Astrocyte (in vitro differentiated cells and primary cell): ENCODE measurements at regions not wholly inside any gene's neighbourhood (a gene's known extent, or its start where the extent isn't known, plus 50 kb on each side); places are given as distances from the start of the nearest gene placed in this dataset.

ENCODE experiments used
- DNase-seq: peaks from one replicate; pipeline ENCODE4 v3.0.0-alpha.2; 2010; ENCODE audit warnings: low read depth
- FAIRE-seq: peaks from 2 replicates; lab custom pipeline; 2011; peaks lifted over from hg19 to GRCh38; lab: Jason Lieb, UNC
- H2AFZ ChIP-seq: 2 replicates; pipeline ENCODE4 v1.6.0; 2012; ENCODE audit warnings: low read depth, low read length, inconsistent platforms
- H3K27ac ChIP-seq: 2 replicates; pipeline ENCODE4 v1.5.1; 2011; ENCODE audit warnings: low read depth, low read length, inconsistent platforms
- H3K27me3 ChIP-seq: 2 replicates; pipeline ENCODE4 v1.6.0; 2011; ENCODE audit warnings: low read length, inconsistent platforms; ENCODE audit not compliant: insufficient read depth
- H3K36me3 ChIP-seq: 2 replicates; pipeline ENCODE4 v1.5.1; 2011; ENCODE audit warnings: low read length, inconsistent platforms; ENCODE audit not compliant: insufficient read depth
- H3K4me1 ChIP-seq: 2 replicates; pipeline ENCODE4 v1.5.1; 2011; ENCODE audit warnings: low read length, inconsistent platforms; ENCODE audit not compliant: insufficient read depth
- H3K4me2 ChIP-seq: 2 replicates; pipeline ENCODE4 v1.6.0; 2012; ENCODE audit warnings: low read length, inconsistent platforms
- H3K4me3 ChIP-seq: 2 replicates; pipeline ENCODE4 v1.5.1; 2011; ENCODE audit warnings: low read depth, mild to moderate bottlenecking, low read length, inconsistent platforms; ENCODE audit not compliant: insufficient read depth
- H3K79me2 ChIP-seq: 2 replicates; pipeline ENCODE4 v1.6.0; 2012; ENCODE audit warnings: mild to moderate bottlenecking, low read length, inconsistent platforms; ENCODE audit not compliant: insufficient read depth
- H3K9ac ChIP-seq: 2 replicates; pipeline ENCODE4 v1.6.0; 2012; ENCODE audit warnings: mild to moderate bottlenecking, low read length, inconsistent platforms
- H3K9me3 ChIP-seq: 2 replicates; pipeline ENCODE4 v1.5.1; 2012; ENCODE audit warnings: low read depth, mild to moderate bottlenecking, low read length, inconsistent platforms; ENCODE audit not compliant: insufficient read depth
- H4K20me1 ChIP-seq: 2 replicates; pipeline ENCODE4 v1.6.0; 2012; ENCODE audit warnings: low read length, inconsistent platforms; ENCODE audit not compliant: insufficient read depth
- H3K27ac Mint-ChIP-seq: one replicate; pipeline ENCODE4 v1.8.0; 2021; ENCODE audit warnings: mild to moderate bottlenecking, mixed read lengths; ENCODE audit not compliant: unreplicated experiment
- H3K27me3 Mint-ChIP-seq: one replicate; pipeline ENCODE4 v1.8.0; 2021; ENCODE audit warnings: low read depth, mixed read lengths; ENCODE audit not compliant: unreplicated experiment
- H3K36me3 Mint-ChIP-seq: one replicate; pipeline ENCODE4 v1.8.0; 2021; ENCODE audit warnings: low read depth, mixed read lengths; ENCODE audit not compliant: unreplicated experiment
- H3K4me1 Mint-ChIP-seq: one replicate; pipeline ENCODE4 v1.8.0; 2021; ENCODE audit warnings: low read depth, mixed read lengths; ENCODE audit not compliant: unreplicated experiment
- H3K4me3 Mint-ChIP-seq: one replicate; pipeline ENCODE4 v1.8.0; 2021; ENCODE audit warnings: mild to moderate bottlenecking, moderate library complexity, mixed read lengths; ENCODE audit not compliant: unreplicated experiment
- H3K9me3 Mint-ChIP-seq: one replicate; pipeline ENCODE4 v1.8.0; 2021; ENCODE audit warnings: mild to moderate bottlenecking, mixed read lengths; ENCODE audit not compliant: unreplicated experiment
- EZH2 ChIP-seq: IDR thresholded peaks from 2 replicates; pipeline ENCODE4 v1.6.1; 2012; ENCODE audit warnings: mild to moderate bottlenecking, low read length, inconsistent platforms; ENCODE audit not compliant: insufficient read depth
- TF ChIP-seq, protein P1 (sequence below): IDR thresholded peaks from 2 replicates; pipeline ENCODE4 v1.5.1; 2011; ENCODE audit warnings: low read depth, mild to moderate bottlenecking, inconsistent platforms, low read length, moderate library complexity; ENCODE audit not compliant: insufficient read depth

DNA sequence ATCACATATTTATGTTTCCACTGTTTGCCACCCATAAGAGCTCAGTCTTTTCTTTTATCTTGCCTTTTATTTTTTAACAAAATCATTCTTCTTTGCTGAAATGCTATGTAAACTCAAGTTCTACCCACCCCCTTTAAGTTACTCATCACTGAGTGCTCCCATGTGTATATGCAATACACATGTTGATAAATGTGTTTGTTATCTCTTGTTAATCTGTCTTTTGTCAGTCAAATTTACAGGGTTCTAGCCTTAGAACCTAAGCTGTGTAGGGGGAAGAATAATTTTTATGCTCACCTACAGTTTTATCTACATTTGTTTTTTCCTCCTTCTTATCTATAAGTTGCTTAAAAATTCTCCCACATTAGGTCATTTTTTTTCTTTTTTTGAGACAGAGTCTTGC is 1195.9 kb downstream of the ROBO2 start:
- H3K4me3 ChIP-seq: no peak overlapping the region
- H4K20me1 ChIP-seq: no peaks in the 10 kb centered on the region
- no peak for DNase-seq
- H3K36me3 ChIP-seq: no peaks in the 10 kb centered on the region
- TF ChIP-seq, protein P1, sequence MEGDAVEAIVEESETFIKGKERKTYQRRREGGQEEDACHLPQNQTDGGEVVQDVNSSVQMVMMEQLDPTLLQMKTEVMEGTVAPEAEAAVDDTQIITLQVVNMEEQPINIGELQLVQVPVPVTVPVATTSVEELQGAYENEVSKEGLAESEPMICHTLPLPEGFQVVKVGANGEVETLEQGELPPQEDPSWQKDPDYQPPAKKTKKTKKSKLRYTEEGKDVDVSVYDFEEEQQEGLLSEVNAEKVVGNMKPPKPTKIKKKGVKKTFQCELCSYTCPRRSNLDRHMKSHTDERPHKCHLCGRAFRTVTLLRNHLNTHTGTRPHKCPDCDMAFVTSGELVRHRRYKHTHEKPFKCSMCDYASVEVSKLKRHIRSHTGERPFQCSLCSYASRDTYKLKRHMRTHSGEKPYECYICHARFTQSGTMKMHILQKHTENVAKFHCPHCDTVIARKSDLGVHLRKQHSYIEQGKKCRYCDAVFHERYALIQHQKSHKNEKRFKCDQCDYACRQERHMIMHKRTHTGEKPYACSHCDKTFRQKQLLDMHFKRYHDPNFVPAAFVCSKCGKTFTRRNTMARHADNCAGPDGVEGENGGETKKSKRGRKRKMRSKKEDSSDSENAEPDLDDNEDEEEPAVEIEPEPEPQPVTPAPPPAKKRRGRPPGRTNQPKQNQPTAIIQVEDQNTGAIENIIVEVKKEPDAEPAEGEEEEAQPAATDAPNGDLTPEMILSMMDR: no peak
- TF ChIP-seq EZH2: no peak
- no peaks in the 10 kb centered on the region for H3K4me1 ChIP-seq
- no peak overlapping the region for H3K27ac ChIP-seq
- peaks cover 7% of the 10 kb centered on the region for H3K4me1 Mint-ChIP-seq
- no peak overlapping the region for H3K4me3 Mint-ChIP-seq
- no peaks in the 10 kb centered on the region for H3K79me2 ChIP-seq
- no peaks in the 10 kb centered on the region for H3K27me3 ChIP-seq
- no peaks in the 10 kb centered on the region for H3K9me3 ChIP-seq
- H3K9me3 Mint-ChIP-seq: peaks cover 2% of the 10 kb centered on the region
- no peak overlapping the region for H3K9ac ChIP-seq
- no peaks in the 10 kb centered on the region for H3K36me3 Mint-ChIP-seq
- H3K27ac Mint-ChIP-seq: no peak overlapping the region
- H3K27me3 Mint-ChIP-seq: no peaks in the 10 kb centered on the region
- no peak overlapping the region for H2AFZ ChIP-seq
- no peak for FAIRE-seq
- H3K4me2 ChIP-seq: no peak overlapping the region

DNA sequence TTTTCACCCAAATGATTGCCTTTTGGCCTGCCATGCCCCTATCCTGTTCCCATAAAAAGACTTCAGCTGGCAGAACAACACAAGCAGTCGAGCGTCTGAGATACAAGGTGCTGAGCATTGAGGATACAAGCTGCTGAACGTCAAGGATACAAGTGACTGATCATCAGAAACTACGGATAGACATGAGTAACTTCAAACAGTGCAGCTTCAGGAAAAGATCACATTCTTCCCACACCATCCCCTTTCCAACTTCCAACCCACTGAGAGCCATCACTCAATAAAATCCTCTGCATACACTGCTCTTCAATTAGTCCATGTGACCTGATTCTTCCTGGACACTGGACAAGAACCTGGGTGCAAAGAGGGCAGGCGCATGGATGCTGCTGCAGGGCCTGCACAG is 1198.9 kb downstream of the ROBO2 start:
- Histone ChIP-seq H3K4me1 (no peaks in the 10 kb centered on the region), H3K4me3 (no peak overlapping the region), H3K4me2 (no peak overlapping the region), H3K79me2 (no peaks in the 10 kb centered on the region), H3K36me3 (no peaks in the 10 kb centered on the region), H3K27ac (no peak overlapping the region), H3K9me3 (no peaks in the 10 kb centered on the region), H3K9ac (no peak overlapping the region), H2AFZ (no peak overlapping the region), H3K27me3 (no peaks in the 10 kb centered on the region), H4K20me1 (no peaks in the 10 kb centered on the region)
- Mint-ChIP-seq H3K27ac (no peak overlapping the region), H3K4me1 (peaks cover 7% of the 10 kb centered on the region), H3K36me3 (no peaks in the 10 kb centered on the region), H3K4me3 (no peak overlapping the region), H3K9me3 (peaks cover 1% of the 10 kb centered on the region), H3K27me3 (no peaks in the 10 kb centered on the region)
- TF ChIP-seq, protein P1: no peak
- no peak for TF ChIP-seq EZH2
- FAIRE-seq: no peak
- no peak for DNase-seq

DNA sequence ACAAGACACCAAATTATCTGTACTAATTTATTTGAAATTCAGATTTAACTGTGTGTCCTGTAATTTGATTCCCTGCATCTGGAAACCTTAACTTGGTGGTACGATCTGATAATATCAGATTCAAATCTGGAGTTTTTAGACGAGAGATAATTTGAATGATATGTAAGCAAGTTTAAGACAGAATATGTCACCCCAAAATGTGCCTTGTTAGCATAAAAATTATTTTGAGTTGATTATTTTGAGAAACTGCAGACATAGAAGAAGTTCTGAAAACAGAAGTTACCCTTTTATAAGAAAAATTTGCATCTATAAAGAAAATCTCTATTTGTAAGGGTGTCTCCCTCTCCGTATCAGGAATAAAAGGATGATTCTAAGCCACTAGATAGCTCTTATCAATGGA is 1202.8 kb downstream of the ROBO2 start:
- Histone ChIP-seq H2AFZ (no peak overlapping the region), H3K79me2 (no peaks in the 10 kb centered on the region), H3K9ac (no peak overlapping the region), H3K36me3 (no peaks in the 10 kb centered on the region), H3K9me3 (peaks cover 10% of the 10 kb centered on the region), H3K4me1 (no peaks in the 10 kb centered on the region), H3K4me2 (no peak overlapping the region), H3K4me3 (no peak overlapping the region), H3K27ac (no peak overlapping the region), H3K27me3 (no peaks in the 10 kb centered on the region), H4K20me1 (no peaks in the 10 kb centered on the region)
- Mint-ChIP-seq H3K27ac (no peak overlapping the region), H3K4me3 (no peak overlapping the region), H3K27me3 (no peaks in the 10 kb centered on the region), H3K36me3 (peaks cover 3% of the 10 kb centered on the region), H3K9me3 (peaks cover 9% of the 10 kb centered on the region), H3K4me1 (no peaks in the 10 kb centered on the region)
- TF ChIP-seq, protein P1: no peak
- TF ChIP-seq EZH2: no peak
- FAIRE-seq (no peak), DNase-seq (no peak)
